22Rv1 (cell line): ENCODE measurements at regions not wholly inside any gene's neighbourhood (a gene's known extent, or its start where the extent isn't known, plus 50 kb on each side); places are given as distances from the start of the nearest gene placed in this dataset.
"Not testable (repeated sequence)": the region's sequence is repeated elsewhere in the genome, so short reads cannot be mapped to it uniquely, and the experiment has no call there.

Experiments used
- CTCF ChIP-seq: fragments of 450-650 bp; IDR thresholded peaks from 2 replicates; pipeline ENCODE4 v1.5.1; 2017; ENCODE audit warnings: mild to moderate bottlenecking
- ZFX ChIP-seq: fragments of 450-650 bp; IDR thresholded peaks from 2 replicates; pipeline ENCODE4 v1.6.1; 2017; ENCODE audit warnings: antibody characterized with exemption, borderline replicate concordance

DNA sequence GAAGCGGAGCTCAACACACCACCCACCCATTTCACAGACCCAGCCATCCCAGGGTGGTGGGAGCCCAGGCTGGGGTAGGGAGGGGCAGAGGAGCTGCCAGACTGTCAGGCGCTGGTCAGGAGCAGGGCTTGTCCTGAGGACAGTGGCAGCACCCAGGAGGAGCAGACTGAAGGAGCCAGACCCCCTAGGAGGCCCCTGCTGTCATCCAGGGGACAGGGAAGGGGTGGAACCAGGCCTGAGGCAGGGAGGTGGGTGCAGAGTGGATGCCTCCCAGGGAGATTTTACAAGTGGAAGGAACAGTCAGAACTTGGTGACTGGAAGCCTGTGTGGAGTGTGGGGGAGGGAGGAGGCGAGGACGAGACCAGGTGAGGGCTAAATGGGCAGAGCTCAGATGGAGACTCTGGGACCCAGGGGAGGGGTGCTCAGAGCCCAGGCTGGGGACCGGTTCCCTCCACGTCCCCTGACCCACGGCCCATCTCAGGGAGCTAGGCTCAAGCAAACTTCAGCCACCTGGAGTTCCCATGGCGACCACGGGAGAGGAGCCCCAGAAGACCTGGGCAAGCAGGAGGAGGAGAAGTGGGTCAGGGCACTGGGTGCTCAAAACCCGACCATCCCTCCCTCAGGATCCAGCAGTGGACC, 215.4 kb downstream of the TBC1D2B start:
- not testable (repeated sequence) for TF ChIP-seq CTCF, ZFX
